GM12878 (cell line): ENCODE measurements at regions not wholly inside any gene's neighbourhood (a gene's known extent, or its start where the extent isn't known, plus 50 kb on each side); places are given as distances from the start of the nearest gene placed in this dataset.

Experiments used
- ATAC-seq: fragments of 200-7000 bp; cut with Tn5 transposase; 3 replicates; pipeline ENCODE4 v1.9.1; 2020; ENCODE audit warnings: mild to moderate bottlenecking, moderate library complexity
- BruUV-seq: library from RNA; stranded (reverse); fragments of 400-500 nt; replicated peaks from 2 replicates; lab custom pipeline; 2021; lab: Mats Ljungman, UMichigan
- CTCF ChIA-PET: fragments of 300-600 bp; sonication (Branson Sonifier 250); formaldehyde crosslinking; extraction: SDS; loops from one replicate; lab custom pipeline; 2021; ENCODE audit warnings: inconsistent platforms; lab: Yijun Ruan, JAX
- POLR2A ChIA-PET: fragments of 350-600 bp; formaldehyde crosslinking; extraction: SDS; loops from one replicate; lab custom pipeline; 2021; ENCODE audit warnings: inconsistent platforms; lab: Charles Lee
- RAD21 ChIA-PET: fragments of 300-600 bp; sonication (Branson Sonifier 250); formaldehyde crosslinking; loops from one replicate; lab custom pipeline; 2023; ENCODE audit warnings: antibody characterized with exemption; ENCODE audit not compliant: unreplicated experiment; lab: Charles Lee
- SMC1A ChIA-PET: fragments of 300-600 bp; sonication (Branson Sonifier 250); formaldehyde crosslinking; loops from one replicate; lab custom pipeline; 2023; ENCODE audit not compliant: unreplicated experiment, uncharacterized antibody; lab: Charles Lee
- DNase-seq: peaks from one replicate; pipeline ENCODE4 v3.0.0-alpha.2; 2011; ENCODE audit warnings: low read depth, low spot score
- FAIRE-seq: peaks from 3 replicates; lab custom pipeline; 2011; peaks lifted over from hg19 to GRCh38; lab: Jason Lieb, UNC
- H2AFZ ChIP-seq: 2 replicates; pipeline ENCODE4 v1.6.0; 2011; ENCODE audit warnings: low read depth, low read length, control low read depth; ENCODE audit not compliant: control insufficient read depth
- H3K27ac ChIP-seq: 2 replicates; pipeline ENCODE4 v1.5.1; 2011; ENCODE audit warnings: control low read depth; ENCODE audit not compliant: control insufficient read depth, insufficient read depth
- H3K27me3 ChIP-seq, 2 experiments: replicated peaks in 1 of 2; 2 replicates each; pipeline versions ENCODE4 v1.6.0 to v1.6.1; 2011; ENCODE audit warnings: low read length in 1 of 2; ENCODE audit not compliant: control insufficient read depth in 2 of 2, insufficient read depth in 2 of 2
- H3K36me3 ChIP-seq, 2 experiments: 2 replicates each; pipeline ENCODE4 v1.5.1; 2011; ENCODE audit warnings: low read length in 1 of 2; ENCODE audit not compliant: control insufficient read depth in 2 of 2, insufficient read depth in 2 of 2
- H3K4me1 ChIP-seq: 2 replicates; pipeline ENCODE4 v1.6.1; 2011; ENCODE audit warnings: mild to moderate bottlenecking, low read length, moderate library complexity, mixed read lengths; ENCODE audit not compliant: control insufficient read depth, insufficient read depth
- H3K4me2 ChIP-seq: 2 replicates; pipeline ENCODE4 v1.6.0; 2011; ENCODE audit warnings: control low read depth; ENCODE audit not compliant: control insufficient read depth, insufficient read depth
- H3K4me3 ChIP-seq: fragments of 200-600 bp; sonication (generic); 2 replicates; pipeline ENCODE4 v1.5.1; 2016
- H3K79me2 ChIP-seq: 2 replicates; pipeline ENCODE4 v1.6.0; 2011; ENCODE audit warnings: low read length; ENCODE audit not compliant: control insufficient read depth, insufficient read depth
- H3K9ac ChIP-seq: 2 replicates; pipeline ENCODE4 v1.8.0; 2011; ENCODE audit warnings: low read length, control low read depth, mixed read lengths; ENCODE audit not compliant: control insufficient read depth, insufficient read depth
- H3K9me3 ChIP-seq: replicated peaks from 3 replicates; pipeline ENCODE4 v1.5.1; 2011; ENCODE audit warnings: mild to moderate bottlenecking, low read length; ENCODE audit not compliant: control insufficient read depth, insufficient read depth
- H4K20me1 ChIP-seq: 2 replicates; pipeline ENCODE4 v1.6.0; 2011; ENCODE audit not compliant: control insufficient read depth, insufficient read depth
- BACH1 ChIP-seq: fragments of 450-650 bp; IDR thresholded peaks from 2 replicates; pipeline ENCODE4 v1.6.1; 2017; ENCODE audit warnings: mild to moderate bottlenecking, borderline replicate concordance
- BCL3 ChIP-seq: IDR thresholded peaks from 2 replicates; pipeline ENCODE4 v1.6.1; 2011; ENCODE audit warnings: borderline replicate concordance, low read depth, mild to moderate bottlenecking, moderate library complexity, low read length; ENCODE audit not compliant: insufficient read depth, poor library complexity, severe bottlenecking
- CBX5 ChIP-seq: sonication (generic); IDR thresholded peaks from 2 replicates; pipeline ENCODE4 v1.6.1; 2016; ENCODE audit warnings: low read depth, moderate library complexity, mild to moderate bottlenecking, inconsistent platforms
- CHD2 ChIP-seq: IDR thresholded peaks from 2 replicates; pipeline ENCODE4 v1.6.1; 2011; ENCODE audit warnings: low read depth, low read length, improper control_type of control experiment, borderline replicate concordance
- IKZF2 ChIP-seq, 2 experiments: fragments of 450-650 bp; IDR thresholded peaks; 2 replicates each; pipeline ENCODE4 v1.6.1; 2017; ENCODE audit warnings: mild to moderate bottlenecking in 2 of 2, moderate library complexity in 2 of 2
- PAX5 ChIP-seq: IDR thresholded peaks from 2 replicates; pipeline ENCODE4 v1.6.1; 2011; ENCODE audit warnings: low read depth, low read length, borderline replicate concordance
- RAD51 ChIP-seq: fragments of 450-650 bp; IDR thresholded peaks from 2 replicates; pipeline ENCODE4 v1.6.1; 2016; ENCODE audit warnings: moderate library complexity, mild to moderate bottlenecking, inconsistent platforms
- RBBP5 ChIP-seq: fragments of 200-600 bp; sonication (generic); conservative IDR thresholded peaks from 2 replicates; pipeline ENCODE4 v1.6.1; 2016
- RELA ChIP-seq: fragments of 450-650 bp; IDR thresholded peaks from 2 replicates; pipeline ENCODE4 v1.8.0; 2014; ENCODE audit warnings: borderline replicate concordance; ENCODE audit not compliant: partially characterized antibody
- SREBF2 ChIP-seq: IDR thresholded peaks from 2 replicates; pipeline ENCODE4 v1.6.1; 2012; ENCODE audit warnings: mild to moderate bottlenecking, low read length
- USF2 ChIP-seq: IDR thresholded peaks from 2 replicates; pipeline ENCODE4 v1.6.1; 2011; ENCODE audit warnings: low read depth, low read length, improper control_type of control experiment, borderline replicate concordance
- ZNF274 ChIP-seq: IDR thresholded peaks from one replicate; pipeline ENCODE4 v1.8.0; 2011; ENCODE audit not compliant: insufficient read length, insufficient read depth
- ZSCAN29 ChIP-seq: fragments of 450-650 bp; IDR thresholded peaks from 2 replicates; pipeline ENCODE4 v1.6.1; 2017; ENCODE audit warnings: mild to moderate bottlenecking, moderate library complexity
- WGBS: methylation state at CpG from one replicate; pipeline ENCODE4 v1.1.6; 2016; ENCODE audit warnings: low lambda C conversion rate; ENCODE audit not compliant: insufficient replicate concordance, insufficient coverage; ENCODE audit errors: missing lambda C conversion rate; 5-methylcytosine and 5-hydroxymethylcytosine counted together
- in situ Hi-C: fragments of 300-500 bp; cut with MboI; formaldehyde crosslinking; loops from 9 replicates; pipeline ENCODE4 v1.14.3; 2018; ENCODE audit warnings: mixed read lengths
- intact Hi-C: fragments of 100-400 bp; cut with micrococcal nuclease; formaldehyde crosslinking; loops from one replicate; pipeline ENCODE4 v1.14.2; 2022; ENCODE audit not compliant: unreplicated experiment

- no peak overlapping the region for H3K9ac ChIP-seq
- intact Hi-C loops (no loop called here), in situ Hi-C loops (no loop called here)
- ChIA-PET SMC1A (no interaction called here), CTCF (interaction anchor here (0.6 kb wide), 1 partner anchor 1266 kb away, joined by 3 read pairs; no protein-coding TSS in a partner anchor)
- H3K36me3 ChIP-seq = no peaks in the 10 kb centered on the region
- no peaks in the 10 kb centered on the region for H3K79me2 ChIP-seq
- no peak for FAIRE-seq
- TF ChIP-seq ZNF274 = no peak
- no peak for TF ChIP-seq CHD2
- TF ChIP-seq PAX5 = no peak
- TF ChIP-seq RBBP5 = no peak
- TF ChIP-seq RAD51 = no peak
- TF ChIP-seq BCL3 = no peak
- no peak for TF ChIP-seq ZSCAN29
- no peak for TF ChIP-seq BACH1
- TF ChIP-seq CBX5 = no peak
- no peak for TF ChIP-seq IKZF2 (IDR thresholded peaks at IDR 0.05)
- no peak for TF ChIP-seq RELA
- no peak for TF ChIP-seq SREBF2
- no peak for TF ChIP-seq USF2
- TF ChIP-seq, all 136 proteins: peak for 0
- Histone ChIP-seq H3K9me3 (no peaks in the 10 kb centered on the region), H4K20me1 (no peaks in the 10 kb centered on the region), H3K4me3 (no peak overlapping the region), H3K27ac (no peak overlapping the region), H3K4me1 (no peaks in the 10 kb centered on the region), H3K4me2 (no peak overlapping the region), H3K27me3 (no peaks in the 10 kb centered on the region), H2AFZ (no peak overlapping the region)
- WGBS = 0% methylated on average over 1 of the region's 1 CpG
- RAD21 ChIA-PET = no interaction called here
- no TSS peak for BruUV-seq
- no peak for DNase-seq
- no peak for ATAC-seq
- POLR2A ChIA-PET = no interaction called here
Observed at GRCh38 chr6:94862112-94862511, 715.2 kb upstream of the MANEA start.
